Breast epithelium (tissue), 3 donors: ENCODE measurements at regions not wholly inside any gene's neighbourhood (a gene's known extent, or its start where the extent isn't known, plus 50 kb on each side); places are given as distances from the start of the nearest gene placed in this dataset.

ENCODE experiments used
- POLR2AphosphoS5 ChIP-seq, 3 donors: sonication (generic); formaldehyde crosslinking; IDR thresholded peaks; one replicate each; pipeline ENCODE4 v1.6.1; 2017; ENCODE audit warnings: antibody characterized with exemption in 3 of 3
- TF ChIP-seq, protein P1 (sequence below), 3 donors: fragments of 450-650 bp; IDR thresholded peaks; one replicate each; pipeline ENCODE4 v1.5.1; 2016 to 2017; ENCODE audit warnings: antibody characterized with exemption in 3 of 3, mild to moderate bottlenecking in 3 of 3, moderate library complexity in 3 of 3

DNA sequence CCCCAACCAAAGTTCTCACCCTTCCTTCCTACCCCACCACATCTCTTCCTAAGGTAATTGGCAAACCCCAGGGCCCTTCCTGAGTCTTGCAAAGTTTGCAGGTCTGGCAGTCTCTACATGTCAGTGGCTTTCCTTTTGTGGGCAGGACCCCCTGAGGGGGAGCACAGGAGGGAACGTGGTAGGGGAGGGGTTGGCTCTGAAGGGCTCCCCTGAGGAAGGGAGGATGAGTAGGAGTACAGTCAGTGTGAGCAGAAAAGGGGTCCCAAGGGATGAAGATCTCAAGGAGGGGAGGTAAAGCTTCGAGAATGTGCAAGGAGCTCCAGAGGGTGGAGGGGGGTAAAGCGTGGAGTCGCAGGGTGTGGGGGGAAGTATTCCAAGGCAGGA is 206.9 kb downstream of the RAB11FIP4 start:
- TF ChIP-seq POLR2AphosphoS5 (IDR thresholded peaks at IDR 0.05) = no peak
- TF ChIP-seq, protein P1, sequence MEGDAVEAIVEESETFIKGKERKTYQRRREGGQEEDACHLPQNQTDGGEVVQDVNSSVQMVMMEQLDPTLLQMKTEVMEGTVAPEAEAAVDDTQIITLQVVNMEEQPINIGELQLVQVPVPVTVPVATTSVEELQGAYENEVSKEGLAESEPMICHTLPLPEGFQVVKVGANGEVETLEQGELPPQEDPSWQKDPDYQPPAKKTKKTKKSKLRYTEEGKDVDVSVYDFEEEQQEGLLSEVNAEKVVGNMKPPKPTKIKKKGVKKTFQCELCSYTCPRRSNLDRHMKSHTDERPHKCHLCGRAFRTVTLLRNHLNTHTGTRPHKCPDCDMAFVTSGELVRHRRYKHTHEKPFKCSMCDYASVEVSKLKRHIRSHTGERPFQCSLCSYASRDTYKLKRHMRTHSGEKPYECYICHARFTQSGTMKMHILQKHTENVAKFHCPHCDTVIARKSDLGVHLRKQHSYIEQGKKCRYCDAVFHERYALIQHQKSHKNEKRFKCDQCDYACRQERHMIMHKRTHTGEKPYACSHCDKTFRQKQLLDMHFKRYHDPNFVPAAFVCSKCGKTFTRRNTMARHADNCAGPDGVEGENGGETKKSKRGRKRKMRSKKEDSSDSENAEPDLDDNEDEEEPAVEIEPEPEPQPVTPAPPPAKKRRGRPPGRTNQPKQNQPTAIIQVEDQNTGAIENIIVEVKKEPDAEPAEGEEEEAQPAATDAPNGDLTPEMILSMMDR (IDR thresholded peaks at IDR 0.05) = no peak
